NCI-H1105 treated with DMSO at 0.1 percent for 48 hours (cell line): ENCODE measurements at regions not wholly inside any gene's neighbourhood (a gene's known extent, or its start where the extent isn't known, plus 50 kb on each side); places are given as distances from the start of the nearest gene placed in this dataset.

Experiments
- DNase-seq: peaks from one replicate; lab custom pipeline; 2025; lab: John Stamatoyannopoulos, UW

DNA sequence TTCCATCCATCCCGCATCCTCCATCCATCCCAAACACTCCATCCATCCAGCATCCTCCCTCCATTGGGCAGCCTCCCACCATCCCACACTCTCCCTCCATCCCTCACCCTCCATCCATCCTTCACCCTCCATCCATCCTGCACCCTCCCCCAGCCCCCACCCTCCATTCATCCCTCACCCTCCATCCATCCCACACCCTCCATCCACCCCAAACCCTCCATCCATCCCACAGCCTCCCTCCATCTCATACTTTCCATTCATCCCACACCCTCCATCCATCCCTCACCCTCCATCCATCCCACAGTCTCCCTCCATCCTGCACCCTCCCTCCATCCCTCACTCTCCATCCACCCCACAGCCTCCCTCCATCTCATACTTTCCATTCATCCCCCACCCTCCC lies 60.4 kb downstream of the FOXI2 start:
- DNase-seq, result no peak

DNA sequence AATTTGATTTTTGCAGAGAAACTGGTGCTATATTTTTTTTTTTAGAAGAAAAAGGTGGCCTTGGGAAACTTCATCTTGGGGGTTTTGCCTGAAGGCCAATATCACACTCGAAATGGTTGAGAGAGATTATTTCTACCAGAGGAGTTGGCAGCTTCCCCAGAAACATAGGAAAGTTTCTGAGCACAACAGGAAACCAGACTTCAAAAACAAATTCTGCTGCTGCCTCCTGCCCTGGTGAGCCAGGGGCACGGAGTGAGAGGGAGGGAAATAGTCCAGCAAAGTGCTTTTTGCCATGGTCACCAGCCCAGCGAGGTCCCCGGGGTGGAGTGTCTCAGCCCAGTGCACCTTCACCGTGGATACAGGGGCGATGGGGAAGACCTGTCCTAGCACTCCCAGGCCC lies 61.1 kb downstream of the FOXI2 start:
- no peak for DNase-seq

DNA sequence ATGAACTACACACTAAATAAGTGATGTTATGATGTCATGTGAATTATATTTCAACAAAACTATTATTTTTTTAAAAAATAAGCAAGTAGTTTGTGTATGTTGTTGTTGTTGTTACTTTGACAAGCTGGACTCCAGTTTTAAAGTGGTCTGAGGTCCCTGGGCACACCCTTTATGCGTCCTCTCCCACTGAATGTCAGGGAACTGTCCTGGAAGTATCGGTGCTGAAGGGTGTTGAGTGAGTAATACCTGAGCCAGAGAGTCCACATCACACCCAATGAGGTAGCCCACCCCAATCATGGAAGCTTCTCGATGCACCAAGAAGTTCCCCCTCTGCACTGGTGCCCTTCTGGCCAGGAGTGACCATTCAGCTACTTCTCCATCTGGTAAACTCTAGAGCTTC lies 64.3 kb downstream of the FOXI2 start:
- no peak for DNase-seq

DNA sequence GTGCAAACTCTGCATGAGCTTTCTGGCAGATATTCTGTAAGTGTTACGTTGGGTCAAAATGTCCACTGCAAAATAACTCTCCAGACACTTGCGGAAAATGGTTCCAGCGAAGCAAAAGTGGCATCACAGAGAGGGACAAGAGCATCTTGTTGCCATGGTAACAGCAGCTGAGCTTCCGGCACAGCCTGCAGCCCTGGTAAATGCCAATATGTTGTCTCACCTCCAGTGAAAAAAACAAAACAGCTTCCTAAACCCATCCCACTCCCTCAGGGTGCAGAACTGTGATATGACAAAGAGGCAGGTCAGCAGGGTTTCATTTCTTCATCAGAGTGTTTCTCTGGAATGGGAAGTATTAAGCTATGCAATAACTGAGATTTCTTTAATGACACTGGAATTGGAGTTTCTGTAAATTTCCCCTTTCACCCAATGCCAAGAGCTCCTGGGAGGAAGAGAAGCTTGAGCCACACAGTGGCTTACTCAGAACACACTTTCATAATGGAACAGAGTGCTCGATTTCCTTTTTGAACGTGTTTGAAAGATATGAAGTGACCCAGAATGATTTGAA lies 65.6 kb downstream of the FOXI2 start:
- DNase-seq, result peak; percentile 11

DNA sequence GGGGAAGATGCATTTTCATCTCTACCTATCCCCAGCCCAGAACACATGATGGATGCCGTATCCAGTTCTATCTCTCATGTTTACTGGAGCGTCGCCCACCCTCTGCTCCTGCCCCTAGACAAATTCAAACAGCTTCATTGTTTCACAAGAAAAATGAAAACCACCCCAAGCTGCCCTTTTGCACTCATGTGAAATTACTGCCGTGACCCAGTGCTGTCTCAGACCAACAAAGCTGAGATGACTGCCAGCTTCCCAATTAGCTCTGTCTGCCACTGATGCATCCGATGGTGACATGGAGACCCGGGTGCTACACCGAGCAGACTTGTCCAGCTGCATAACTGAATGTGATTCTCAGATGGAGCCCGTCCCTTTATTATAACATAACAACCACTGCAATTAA lies 67.7 kb downstream of the FOXI2 start:
- no peak for DNase-seq

DNA sequence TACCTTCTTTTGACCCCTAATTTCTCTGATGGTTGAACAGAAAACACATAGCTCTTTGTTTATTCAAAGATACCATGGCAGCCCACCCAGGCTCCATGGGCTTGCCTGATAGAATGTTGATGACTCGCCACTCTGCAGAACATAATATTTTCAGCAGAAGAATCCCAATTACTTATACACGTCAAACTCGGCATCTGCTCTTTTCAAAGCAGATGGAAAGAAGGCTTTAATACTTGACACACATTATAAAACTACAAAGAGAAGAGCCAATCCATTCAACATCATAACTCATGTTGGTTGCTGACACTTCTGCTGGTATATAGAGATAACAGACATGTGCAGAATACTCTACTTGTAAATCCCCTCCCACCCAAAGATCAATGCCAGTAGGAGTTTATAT lies 69.0 kb downstream of the FOXI2 start:
- no peak for DNase-seq

DNA sequence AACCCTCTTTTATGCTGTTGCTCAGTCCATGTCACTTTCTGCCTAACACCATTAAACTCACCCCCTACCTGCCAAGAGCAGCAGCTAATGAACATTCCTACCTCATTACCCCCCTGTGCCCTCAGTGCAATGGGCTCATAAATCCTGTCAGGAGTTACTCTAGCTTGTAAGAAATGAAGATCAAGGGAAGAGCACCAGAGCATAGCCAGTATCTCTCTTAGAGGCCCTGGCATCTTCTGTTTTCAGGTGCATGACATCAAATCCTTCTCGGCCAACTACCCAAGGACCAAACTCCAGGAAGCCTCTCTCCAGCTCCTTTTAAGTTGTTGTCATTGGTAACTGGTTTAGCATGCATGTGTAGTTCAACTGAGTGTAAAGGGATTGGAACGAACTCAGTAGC lies 75.1 kb downstream of the FOXI2 start:
- no peak for DNase-seq

DNA sequence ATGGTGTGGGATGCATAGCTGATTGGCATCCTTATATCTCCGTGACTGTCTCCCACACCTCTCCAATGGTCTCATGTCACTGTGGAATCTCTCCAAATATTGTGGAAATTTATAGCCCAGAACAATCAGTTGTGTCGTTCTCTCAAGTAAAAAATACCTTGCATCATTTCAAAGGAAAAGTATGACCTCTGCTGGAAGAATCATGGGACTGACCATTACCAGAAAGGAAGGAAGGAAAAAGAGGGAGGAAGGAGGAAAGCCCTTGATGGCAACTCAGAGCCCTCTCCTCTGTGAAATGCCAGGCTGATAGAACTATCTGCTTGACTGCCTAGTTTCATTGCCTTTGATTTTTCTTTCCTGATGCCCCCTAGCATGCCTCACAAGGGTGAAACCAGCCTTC lies 76.3 kb downstream of the FOXI2 start:
- DNase-seq, result peak; percentile 1

DNA sequence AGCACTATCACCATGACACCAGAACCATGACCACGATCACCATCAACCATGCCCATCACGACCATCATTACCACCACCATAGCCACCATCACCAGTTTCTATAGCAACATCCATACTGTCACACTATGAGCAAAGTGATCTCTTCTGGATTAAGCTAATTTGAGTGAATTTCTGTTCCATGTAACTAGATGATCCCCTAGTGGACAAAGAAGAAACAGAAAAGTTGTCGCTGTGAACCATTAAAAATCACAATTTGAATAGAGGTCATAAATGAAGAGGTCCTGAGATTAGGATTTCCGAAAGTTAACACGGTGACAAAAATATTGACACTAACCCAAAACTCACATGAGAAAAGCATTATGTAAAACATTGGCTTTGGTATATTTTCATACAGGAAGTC lies 77.6 kb downstream of the CLRN3 start:
- no peak for DNase-seq

DNA sequence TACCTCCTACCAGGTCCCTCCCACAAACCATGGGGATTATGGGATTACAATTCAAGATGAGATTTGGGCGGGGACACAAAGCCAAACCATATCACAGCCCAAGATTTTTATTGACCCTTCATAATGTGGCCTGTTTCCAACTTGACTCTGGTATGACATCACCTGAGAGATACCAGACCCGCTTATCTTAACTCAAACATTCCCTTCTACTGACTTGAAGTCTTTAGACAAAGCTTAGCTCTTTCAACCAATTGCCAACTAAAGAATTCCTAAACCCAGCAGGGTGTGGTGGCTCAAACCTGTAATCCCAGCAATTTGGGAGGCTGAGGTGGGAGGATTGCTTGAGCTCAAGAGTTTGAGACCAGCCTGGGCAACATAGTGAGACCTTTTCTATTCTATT lies 67.9 kb downstream of the CLRN3 start:
- DNase-seq, result no peak

DNA sequence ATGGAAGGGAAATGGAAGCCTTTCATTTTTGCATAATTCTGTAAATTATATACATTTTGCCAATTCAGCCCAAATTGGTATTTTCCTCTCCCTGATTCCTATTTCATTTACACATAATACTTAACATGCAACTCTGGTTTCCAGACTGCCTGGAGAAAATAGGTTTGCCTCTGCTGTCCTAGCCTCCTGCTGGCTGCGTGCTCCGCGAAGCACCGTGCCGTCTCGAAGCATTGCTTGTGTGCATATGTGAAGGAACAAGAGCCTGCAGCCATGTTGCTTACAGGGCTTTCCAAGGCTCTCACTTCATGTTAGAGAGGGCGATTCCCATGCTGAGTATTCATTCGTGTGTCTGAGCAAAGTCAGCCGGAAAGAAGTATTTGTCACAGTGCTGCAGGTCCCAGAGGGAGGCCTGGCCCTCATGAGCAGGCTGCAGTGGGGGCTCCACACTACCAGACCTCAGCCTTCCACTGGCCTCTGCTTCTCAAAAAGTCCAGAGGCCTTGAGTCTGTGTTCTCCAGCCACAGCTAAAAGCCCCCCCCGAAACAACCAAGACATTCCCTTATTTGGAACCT lies 66.5 kb downstream of the CLRN3 start:
- DNase-seq, result no peak

DNA sequence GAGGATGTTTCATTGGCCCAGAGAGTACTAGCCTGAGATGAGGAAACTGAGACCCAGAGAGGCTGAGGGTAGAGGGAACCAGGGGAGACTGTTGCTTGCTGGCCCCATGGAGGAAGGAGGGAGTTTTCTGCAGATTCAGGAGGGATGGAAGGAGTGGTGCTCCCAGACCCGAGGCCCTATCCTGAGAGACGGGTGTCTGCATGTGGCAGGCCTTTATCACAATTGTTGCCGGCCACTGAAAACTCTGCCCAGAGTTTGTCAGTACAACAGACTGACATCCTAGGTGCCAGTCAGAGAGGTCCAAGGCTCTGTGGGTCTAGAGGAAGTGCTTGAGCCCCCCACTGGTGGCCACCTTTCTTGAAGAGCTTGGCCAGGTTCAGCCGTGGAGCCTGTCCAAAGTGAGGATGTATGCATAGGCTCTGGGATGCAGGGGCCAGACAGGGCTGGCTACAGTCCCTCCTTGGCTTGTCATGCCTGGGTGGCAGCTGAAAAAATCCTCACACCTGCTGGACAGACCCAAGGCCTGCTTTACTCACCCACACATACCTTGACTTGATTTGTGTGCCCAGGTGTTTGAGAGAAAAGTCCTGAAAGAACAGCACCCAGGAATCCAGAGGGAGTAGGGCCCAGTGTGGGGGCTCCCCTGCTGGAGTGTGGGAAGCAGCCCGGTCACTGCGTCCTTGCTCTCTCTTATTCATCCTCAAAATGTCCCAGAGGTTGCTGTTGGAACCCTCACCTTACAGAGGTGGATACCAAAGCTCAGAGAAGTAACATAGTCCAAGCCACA lies 65.2 kb downstream of the CLRN3 start:
- no peak for DNase-seq
